Liver (tissue), 8 donors: ENCODE measurements at regions not wholly inside any gene's neighbourhood (a gene's known extent, or its start where the extent isn't known, plus 50 kb on each side); places are given as distances from the start of the nearest gene placed in this dataset.

Experiments used
- DNase-seq: peaks from one replicate; pipeline ENCODE4 v3.0.0-alpha.2; 2017; ENCODE audit warnings: low spot score
- H3K27ac ChIP-seq, 2 donors: one replicate each; pipeline ENCODE4 v1.7.0; 2013; ENCODE audit warnings: inconsistent platforms in 2 of 2, low read length in 2 of 2, control low read depth in 1 of 2, low read depth in 1 of 2, mild to moderate bottlenecking in 1 of 2
- H3K27me3 ChIP-seq, 4 donors: one replicate each; pipeline versions ENCODE4 v1.6.1 to v1.7.0; 2013; ENCODE audit warnings: low read length in 3 of 4, inconsistent platforms in 1 of 4, mild to moderate bottlenecking in 1 of 4, moderate library complexity in 1 of 4; ENCODE audit not compliant: control insufficient read depth in 4 of 4, insufficient read depth in 4 of 4
- H3K36me3 ChIP-seq, 4 donors: one replicate each; pipeline versions ENCODE4 v1.6.1 to v1.7.0; 2013; ENCODE audit warnings: low read length in 3 of 4, mild to moderate bottlenecking in 3 of 4, low read depth in 1 of 4, moderate library complexity in 1 of 4; ENCODE audit not compliant: control insufficient read depth in 4 of 4, insufficient read depth in 3 of 4
- H3K4me1 ChIP-seq, 4 donors: one replicate each; pipeline versions ENCODE4 v1.6.1 to v1.7.0; 2013; ENCODE audit warnings: low read length in 3 of 4, mild to moderate bottlenecking in 3 of 4, moderate library complexity in 1 of 4; ENCODE audit not compliant: control insufficient read depth in 4 of 4, insufficient read depth in 4 of 4
- H3K4me3 ChIP-seq, 3 donors: one replicate each; pipeline versions ENCODE4 v1.6.1 to v1.7.0; 2013; ENCODE audit warnings: low read length in 3 of 3, control low read depth in 1 of 3, low read depth in 1 of 3, mild to moderate bottlenecking in 1 of 3
- H3K9ac ChIP-seq, 2 donors: one replicate each; pipeline ENCODE4 v1.7.0; 2013; ENCODE audit warnings: low read length in 2 of 2, mild to moderate bottlenecking in 2 of 2, moderate library complexity in 2 of 2, control low read depth in 1 of 2, low read depth in 1 of 2
- H3K9me3 ChIP-seq, 4 donors: one replicate each; pipeline versions ENCODE4 v1.6.1 to v1.7.0; 2013; ENCODE audit warnings: low read length in 3 of 4; ENCODE audit not compliant: control insufficient read depth in 4 of 4
- ATF3 ChIP-seq: IDR thresholded peaks from 2 replicates; pipeline ENCODE4 v1.6.1; 2016; ENCODE audit warnings: antibody characterized with exemption
- CTCF ChIP-seq: fragments of 150-350 bp; IDR thresholded peaks from 2 replicates; pipeline ENCODE4 v1.5.1; 2017; ENCODE audit warnings: improper control_type of control experiment, low read depth, low read length; ENCODE audit not compliant: missing input control
- EGR1 ChIP-seq, 2 donors: IDR thresholded peaks; 2 replicates each; pipeline ENCODE4 v1.6.1; 2016 to 2018; ENCODE audit warnings: antibody characterized with exemption in 2 of 2, low read depth in 2 of 2
- FOXA1 ChIP-seq: IDR thresholded peaks from 2 replicates; pipeline ENCODE4 v1.6.1; 2016; ENCODE audit warnings: antibody characterized with exemption
- FOXA2 ChIP-seq: IDR thresholded peaks from 2 replicates; pipeline ENCODE4 v1.6.1; 2016; ENCODE audit warnings: antibody characterized with exemption
- GABPA ChIP-seq, 2 donors: IDR thresholded peaks in 1 of 2; conservative IDR thresholded peaks in 1 of 2; 2 replicates each; pipeline ENCODE4 v1.6.1; 2016; ENCODE audit warnings: antibody characterized with exemption in 2 of 2, mild to moderate bottlenecking in 1 of 2, moderate library complexity in 1 of 2
- HNF4A ChIP-seq, 2 donors: conservative IDR thresholded peaks; 2 replicates each; pipeline ENCODE4 v1.6.1; 2016; ENCODE audit warnings: antibody characterized with exemption in 2 of 2, mild to moderate bottlenecking in 2 of 2
- HNF4G ChIP-seq: IDR thresholded peaks from 2 replicates; pipeline ENCODE4 v1.6.1; 2016; ENCODE audit warnings: antibody characterized with exemption
- JUND ChIP-seq, 2 donors: IDR thresholded peaks; 2 replicates each; pipeline ENCODE4 v1.6.1; 2016; ENCODE audit warnings: antibody characterized with exemption in 2 of 2
- MAX ChIP-seq: IDR thresholded peaks from 2 replicates; pipeline ENCODE4 v1.6.1; 2016; ENCODE audit warnings: antibody characterized with exemption
- NR2F2 ChIP-seq: IDR thresholded peaks from 2 replicates; pipeline ENCODE4 v1.6.1; 2016; ENCODE audit warnings: antibody characterized with exemption
- RAD21 ChIP-seq, 2 donors: IDR thresholded peaks; 2 replicates each; pipeline ENCODE4 v1.6.1; 2016; ENCODE audit warnings: antibody characterized with exemption in 2 of 2, mild to moderate bottlenecking in 2 of 2
- REST ChIP-seq: IDR thresholded peaks from 2 replicates; pipeline ENCODE4 v1.6.1; 2016; ENCODE audit warnings: antibody characterized with exemption, mild to moderate bottlenecking
- RXRA ChIP-seq, 2 donors: IDR thresholded peaks; 2 replicates each; pipeline ENCODE4 v1.6.1; 2017 to 2018; ENCODE audit warnings: antibody characterized with exemption in 2 of 2, mild to moderate bottlenecking in 1 of 2
- YY1 ChIP-seq: IDR thresholded peaks from 2 replicates; pipeline ENCODE4 v1.6.1; 2016; ENCODE audit warnings: antibody characterized with exemption, mild to moderate bottlenecking
- ZBTB33 ChIP-seq: IDR thresholded peaks from 2 replicates; pipeline ENCODE4 v1.6.1; 2016; ENCODE audit warnings: antibody characterized with exemption
- WGBS: extraction: QIAGEN DNeasy Blood & Tissue Kit; methylation state at CpG from one replicate; pipeline ENCODE4 v1.1.7; 2013; 5-methylcytosine and 5-hydroxymethylcytosine counted together
- donor health status: healthy.
- donor health status: healthy.
- donor health status: healthy.
- donor health status: healthy.
- donor health status: healthy.

- DNase-seq = no peak
- WGBS = 87% methylated on average over 15 of the region's 15 CpGs
- Histone ChIP-seq H3K36me3 (no peaks in the 10 kb centered on the region), H3K4me1 (peaks cover 0 to 9% (median 2%) of the 10 kb centered on the region in 4 donors), H3K9ac (no peak overlapping the region), H3K9me3 (no peaks in the 10 kb centered on the region), H3K27ac (no peak overlapping the region), H3K4me3 (no peak overlapping the region), H3K27me3 (no peaks in the 10 kb centered on the region)
- TF ChIP-seq FOXA2 (no peak), NR2F2 (no peak)
These were observed 68.6 kb upstream of the YWHAQ start for GRCh38 chr2:9699139-9700108.

- Histone ChIP-seq H3K4me3 (no peak overlapping the region), H3K4me1 (peaks cover 0 to 9% (median 2%) of the 10 kb centered on the region in 4 donors), H3K9me3 (no peaks in the 10 kb centered on the region), H3K27me3 (no peaks in the 10 kb centered on the region), H3K36me3 (no peaks in the 10 kb centered on the region), H3K9ac (no peak overlapping the region), H3K27ac (no peak overlapping the region)
- DNase-seq = no peak
- TF ChIP-seq HNF4A (conservative IDR thresholded peaks at IDR 0.05) (no peak), JUND (IDR thresholded peaks at IDR 0.05) (no peak), CTCF (no peak), HNF4G (no peak), FOXA2 (no peak), FOXA1 (no peak), ATF3 (no peak), ZBTB33 (no peak), REST (no peak), MAX (no peak), RXRA (IDR thresholded peaks at IDR 0.05) (no peak), EGR1 (IDR thresholded peaks at IDR 0.05; ENCODE audit: low read depth in 2 of 2) (no peak), RAD21 (IDR thresholded peaks at IDR 0.05) (no peak), GABPA (IDR thresholded peaks at IDR 0.05 in 1 of 2, conservative IDR thresholded peaks at IDR 0.05 in 1 of 2) (no peak), YY1 (no peak)
- 66% methylated on average over 4 of the region's 4 CpGs for WGBS
These were observed 69.3 kb upstream of the YWHAQ start for GRCh38 chr2:9700109-9700495.
